ENCODE measurements at regions not wholly inside any gene's neighbourhood (a gene's known extent, or its start where the extent isn't known, plus 50 kb on each side); places are given as distances from the start of the nearest gene placed in this dataset.

DNA sequence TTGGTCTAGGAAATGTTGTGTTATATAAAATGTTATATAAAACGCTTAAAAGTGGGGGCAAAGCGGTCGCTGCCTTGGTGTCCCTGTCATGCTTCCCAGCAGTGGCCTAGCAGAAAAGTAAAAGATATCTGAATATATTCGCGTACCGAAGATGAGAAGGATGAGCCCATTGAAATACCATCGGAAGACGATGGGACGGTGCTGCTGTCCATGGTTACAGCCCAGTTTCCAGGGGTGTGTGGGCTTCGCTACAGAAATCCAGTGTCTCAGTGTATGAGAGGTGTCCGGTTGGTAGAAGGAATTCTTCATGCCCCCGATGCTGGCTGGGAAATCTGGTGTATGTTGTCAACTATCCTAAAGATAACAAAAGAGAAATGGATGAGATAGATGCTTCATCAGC is 110.9 kb upstream of the DIAPH3 start:
- TF ChIP-seq EZH2 (IDR thresholded peaks at IDR 0.05; ENCODE audit: borderline replicate concordance, insufficient read depth, low read depth, low read length, poor library complexity, severe bottlenecking), result no peak
- TF ChIP-seq, protein P1, sequence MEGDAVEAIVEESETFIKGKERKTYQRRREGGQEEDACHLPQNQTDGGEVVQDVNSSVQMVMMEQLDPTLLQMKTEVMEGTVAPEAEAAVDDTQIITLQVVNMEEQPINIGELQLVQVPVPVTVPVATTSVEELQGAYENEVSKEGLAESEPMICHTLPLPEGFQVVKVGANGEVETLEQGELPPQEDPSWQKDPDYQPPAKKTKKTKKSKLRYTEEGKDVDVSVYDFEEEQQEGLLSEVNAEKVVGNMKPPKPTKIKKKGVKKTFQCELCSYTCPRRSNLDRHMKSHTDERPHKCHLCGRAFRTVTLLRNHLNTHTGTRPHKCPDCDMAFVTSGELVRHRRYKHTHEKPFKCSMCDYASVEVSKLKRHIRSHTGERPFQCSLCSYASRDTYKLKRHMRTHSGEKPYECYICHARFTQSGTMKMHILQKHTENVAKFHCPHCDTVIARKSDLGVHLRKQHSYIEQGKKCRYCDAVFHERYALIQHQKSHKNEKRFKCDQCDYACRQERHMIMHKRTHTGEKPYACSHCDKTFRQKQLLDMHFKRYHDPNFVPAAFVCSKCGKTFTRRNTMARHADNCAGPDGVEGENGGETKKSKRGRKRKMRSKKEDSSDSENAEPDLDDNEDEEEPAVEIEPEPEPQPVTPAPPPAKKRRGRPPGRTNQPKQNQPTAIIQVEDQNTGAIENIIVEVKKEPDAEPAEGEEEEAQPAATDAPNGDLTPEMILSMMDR (IDR thresholded peaks at IDR 0.05), result no peak

All from B cell (primary cell).